SK-N-MC (cell line): ENCODE measurements at regions not wholly inside any gene's neighbourhood (a gene's known extent, or its start where the extent isn't known, plus 50 kb on each side); places are given as distances from the start of the nearest gene placed in this dataset.

Source experiments
- DNase-seq: peaks from one replicate; pipeline ENCODE4 v3.0.0-alpha.2; 2011; ENCODE audit warnings: low read depth, low spot score
- H3K27ac ChIP-seq: fragments of 200-600 bp; sonication (generic); 2 replicates; pipeline ENCODE4 v1.5.1; 2016; ENCODE audit warnings: mixed run types
- H3K36me3 ChIP-seq: fragments of 200-600 bp; sonication (generic); 2 replicates; pipeline ENCODE4 v1.6.1; 2017; ENCODE audit warnings: antibody characterized with exemption, low read length, mixed read lengths; ENCODE audit not compliant: insufficient read depth
- H3K4me3 ChIP-seq: fragments of 200-600 bp; sonication (generic); 2 replicates; pipeline ENCODE4 v1.5.1; 2016
- H3K9ac ChIP-seq: fragments of 200-600 bp; sonication (generic); 2 replicates; pipeline ENCODE4 v1.8.0; 2017; ENCODE audit warnings: mixed run types, mixed read lengths; ENCODE audit not compliant: insufficient read length
- H3K9me3 ChIP-seq: fragments of 200-600 bp; sonication (generic); 2 replicates; pipeline ENCODE4 v1.6.1; 2017; ENCODE audit warnings: low read depth, mild to moderate bottlenecking, antibody characterized with exemption, low read length, moderate library complexity, mixed read lengths
- EZH2 ChIP-seq: fragments of 200-600 bp; sonication (generic); IDR thresholded peaks from one replicate; pipeline ENCODE4 v1.6.1; 2017; ENCODE audit warnings: antibody characterized with exemption
- FOXP2 ChIP-seq: optimal IDR thresholded peaks from 2 replicates; pipeline ENCODE3; 2011; ENCODE audit warnings: mild to moderate bottlenecking, moderate library complexity; ENCODE audit not compliant: insufficient read depth; ENCODE audit errors: extremely low read length, control extremely low read depth
- POLR2AphosphoS5 ChIP-seq: IDR thresholded peaks from 2 replicates; pipeline ENCODE4 v1.6.1; 2012; ENCODE audit warnings: mild to moderate bottlenecking, low read depth, low read length, borderline replicate concordance

- Histone ChIP-seq H3K27ac (no peak overlapping the region), H3K9me3 (no peaks in the 10 kb centered on the region), H3K9ac (no peak overlapping the region), H3K36me3 (no peaks in the 10 kb centered on the region), H3K4me3 (no peak overlapping the region)
- DNase-seq = no peak
- TF ChIP-seq FOXP2 = no peak
Measured at GRCh38 chr3:187845826-187846225, 100.6 kb upstream of the BCL6 start.

GRCh38 chr3:187848401-187848800, 103.1 kb upstream of the BCL6 start:
- no peak for DNase-seq
- H3K9ac ChIP-seq = no peak overlapping the region
- no peak overlapping the region for H3K27ac ChIP-seq
- H3K4me3 ChIP-seq = no peak overlapping the region
- no peaks in the 10 kb centered on the region for H3K36me3 ChIP-seq
- no peaks in the 10 kb centered on the region for H3K9me3 ChIP-seq
- TF ChIP-seq FOXP2 (no peak), EZH2 (no peak), POLR2AphosphoS5 (no peak)

DNA sequence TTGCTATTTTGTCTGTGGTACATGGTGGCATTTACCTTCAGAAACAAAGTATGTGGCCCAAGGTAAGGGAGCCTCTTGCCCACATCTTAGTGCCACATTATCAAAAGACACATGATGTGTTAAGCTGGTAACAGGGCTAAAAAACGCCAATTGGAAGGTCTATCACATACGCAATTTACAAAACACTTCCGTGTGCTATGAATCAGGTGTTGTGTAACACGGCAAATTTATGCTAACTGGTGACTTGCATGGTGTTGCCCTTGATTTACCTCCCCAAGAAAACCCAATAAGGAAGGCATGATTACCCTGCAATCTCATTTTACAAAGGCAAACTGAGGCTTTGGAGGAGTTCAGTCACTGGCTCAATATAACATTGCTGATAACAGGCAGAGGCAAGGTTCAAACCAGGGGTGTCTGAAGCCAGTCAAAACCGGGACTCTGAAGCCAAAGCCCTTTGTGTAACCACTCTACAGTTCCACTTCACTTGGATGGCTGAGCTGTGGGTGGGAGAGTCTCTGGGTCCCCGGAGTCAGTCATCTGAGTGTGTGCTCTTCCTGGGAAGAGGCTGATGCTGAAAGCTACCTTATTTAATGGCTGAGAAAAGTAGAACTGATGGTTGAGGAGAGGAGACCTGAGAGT, 103.9 kb upstream of the BCL6 start:
- H3K9me3 ChIP-seq = no peaks in the 10 kb centered on the region
- no peak overlapping the region for H3K9ac ChIP-seq
- H3K27ac ChIP-seq = no peak overlapping the region
- TF ChIP-seq POLR2AphosphoS5 (no peak), FOXP2 (no peak), EZH2 (no peak)
- no peak overlapping the region for H3K4me3 ChIP-seq
- no peak for DNase-seq
- H3K36me3 ChIP-seq = no peaks in the 10 kb centered on the region

- Histone ChIP-seq H3K27ac (no peak overlapping the region), H3K4me3 (no peak overlapping the region), H3K9ac (no peak overlapping the region), H3K36me3 (no peaks in the 10 kb centered on the region), H3K9me3 (no peaks in the 10 kb centered on the region)
- DNase-seq = no peak
- no peak for TF ChIP-seq EZH2
- no peak for TF ChIP-seq POLR2AphosphoS5
- TF ChIP-seq FOXP2 = no peak
Measured at GRCh38 chr3:187850258-187850921, 105.1 kb upstream of the BCL6 start.

DNA sequence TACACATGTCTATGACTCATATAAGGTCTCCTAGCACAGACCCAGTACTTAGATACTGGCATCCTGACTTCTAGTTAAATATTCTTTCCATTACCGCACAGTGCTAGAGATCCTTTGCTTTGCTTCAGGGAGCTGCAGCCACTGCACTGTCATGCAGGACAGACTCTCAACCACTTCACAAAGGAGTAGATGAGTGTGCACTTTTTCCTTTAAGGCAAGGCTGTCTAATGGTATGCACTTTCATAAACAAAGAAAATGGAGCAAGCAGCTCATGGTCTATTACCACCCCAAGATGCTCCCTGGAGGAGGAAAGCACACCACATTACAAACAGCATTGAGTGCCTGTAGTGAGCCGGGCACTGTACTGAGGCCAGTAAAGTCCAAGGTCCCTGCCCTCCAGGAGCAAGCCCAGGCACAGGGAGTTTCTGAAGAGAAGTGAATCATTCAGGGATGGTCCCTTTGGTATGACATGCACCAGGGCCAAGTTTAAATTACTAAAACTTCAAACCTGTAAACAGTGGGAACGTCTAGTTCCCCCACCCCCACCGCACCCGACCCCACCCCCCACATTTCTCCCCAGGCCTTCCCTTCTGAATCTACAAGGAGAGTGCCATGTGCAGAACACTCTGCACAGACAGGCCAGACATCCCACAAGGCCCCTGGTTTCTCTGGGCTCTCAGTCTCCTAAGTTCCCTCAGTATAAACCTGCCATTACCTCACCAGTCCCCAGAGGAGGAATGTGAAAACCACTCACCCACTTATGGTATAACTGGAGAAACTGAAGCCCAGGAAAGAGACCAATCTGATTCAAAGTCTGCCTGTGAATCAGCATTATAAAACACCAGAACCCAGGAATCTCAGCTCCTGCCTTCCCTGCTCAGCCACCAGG, 107.8 kb upstream of the BCL6 start:
- no peak for DNase-seq
- no peaks in the 10 kb centered on the region for H3K9me3 ChIP-seq
- no peak overlapping the region for H3K9ac ChIP-seq
- H3K27ac ChIP-seq = no peak overlapping the region
- TF ChIP-seq EZH2 = no peak
- no peak for TF ChIP-seq FOXP2
- TF ChIP-seq POLR2AphosphoS5 = no peak
- H3K36me3 ChIP-seq = no peaks in the 10 kb centered on the region
- H3K4me3 ChIP-seq = no peak overlapping the region

- Histone ChIP-seq H3K9me3 (no peaks in the 10 kb centered on the region), H3K27ac (no peak overlapping the region), H3K36me3 (no peaks in the 10 kb centered on the region), H3K9ac (no peak overlapping the region), H3K4me3 (no peak overlapping the region)
- no peak for TF ChIP-seq FOXP2
- no peak for TF ChIP-seq POLR2AphosphoS5
- no peak for TF ChIP-seq EZH2
- DNase-seq = no peak
Measured at GRCh38 chr3:187855131-187855530, 109.9 kb upstream of the BCL6 start.

- H3K9ac ChIP-seq = peak overlapping the region; percentile 55
- H3K27ac ChIP-seq = peak overlapping the region; percentile 86
- H3K9me3 ChIP-seq = no peaks in the 10 kb centered on the region
- DNase-seq = no peak
- no peak overlapping the region for H3K4me3 ChIP-seq
- no peaks in the 10 kb centered on the region for H3K36me3 ChIP-seq
- no peak for TF ChIP-seq POLR2AphosphoS5
- no peak for TF ChIP-seq EZH2
- TF ChIP-seq FOXP2 = no peak
Measured at GRCh38 chr3:187856555-187856954, 111.3 kb upstream of the BCL6 start.

DNA sequence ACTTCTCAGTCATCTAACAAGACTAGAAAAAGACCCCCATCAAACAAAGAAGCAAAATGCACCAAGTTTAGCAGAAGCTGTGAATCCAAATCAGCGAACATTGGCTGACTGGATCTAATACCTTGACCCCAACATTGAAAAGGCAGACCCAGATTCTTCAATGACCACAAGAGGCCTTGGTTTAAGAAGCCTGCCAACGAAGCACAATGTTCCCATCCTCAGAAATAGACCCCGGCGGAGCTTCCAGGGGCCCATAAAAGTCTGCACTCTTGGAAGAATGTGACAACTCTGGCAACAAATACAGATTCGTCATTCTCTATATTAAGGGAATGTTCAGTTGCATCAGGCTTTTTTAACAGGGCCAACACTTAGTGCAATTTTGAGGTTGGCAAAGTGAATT, 112.8 kb upstream of the BCL6 start:
- Histone ChIP-seq H3K27ac (peak overlapping the region; percentile 86), H3K4me3 (peak overlapping the region; percentile 27; the same call in 1 of the 2 replicates), H3K36me3 (no peaks in the 10 kb centered on the region), H3K9me3 (no peaks in the 10 kb centered on the region), H3K9ac (peak overlapping the region; percentile 54)
- DNase-seq = no peak
- TF ChIP-seq FOXP2 (no peak), EZH2 (no peak), POLR2AphosphoS5 (no peak)
